ENCODE measurements at regions not wholly inside any gene's neighbourhood (a gene's known extent, or its start where the extent isn't known, plus 50 kb on each side); places are given as distances from the start of the nearest gene placed in this dataset.

- H2AK5ac ChIP-seq (ENCODE audit: insufficient read length, low read length), result no peak overlapping the region
- H3K79me1 ChIP-seq (ENCODE audit: insufficient read depth, low read depth, low read length, poor library complexity, severe bottlenecking), result no peaks in the 10 kb centered on the region
- no peak overlapping the region for H3K4ac ChIP-seq (ENCODE audit: low read depth, low read length)
- Mint-ChIP-seq H3K4me3 (no peak overlapping the region), H3K27me3 (ENCODE audit: low read depth) (no peaks in the 10 kb centered on the region; the same call in 1 of the 2 replicates), H3K4me1 (peaks cover 8% of the 10 kb centered on the region in 2 experiments), H3K9me3 (no peaks in the 10 kb centered on the region; a peak in 1 of 5 replicates), H3K27ac (peak overlapping the region in 1 of 3 experiments; percentile 89; a peak in 1 of 7 replicates), H3K36me3 (ENCODE audit: insufficient read depth in 1 of 3, low read depth in 3 of 3) (no peaks in the 10 kb centered on the region)
- no peak overlapping the region for H4K5ac ChIP-seq (ENCODE audit: insufficient read length, low read depth, low read length)
- H4K8ac ChIP-seq (replicated peaks; ENCODE audit: insufficient read length, low read depth, low read length), result no peak overlapping the region
- H2AFZ ChIP-seq (ENCODE audit: low read length), result no peak overlapping the region
- H3K27me3 ChIP-seq (ENCODE audit: insufficient read depth, low read length), result no peaks in the 10 kb centered on the region
- DNase-seq, result no peak
- no peak overlapping the region for H3K18ac ChIP-seq (ENCODE audit: insufficient read length, low read depth, low read length)
- TF ChIP-seq CTCF (conservative IDR thresholded peaks at IDR 0.05), result no peak
- no peak overlapping the region for H3K56ac ChIP-seq (ENCODE audit: insufficient read length, low read depth, low read length)
- no peak overlapping the region for H2BK120ac ChIP-seq (ENCODE audit: low read depth, low read length, poor library complexity, severe bottlenecking)
- H2BK20ac ChIP-seq (ENCODE audit: low read depth, low read length, poor library complexity, severe bottlenecking), result no peak overlapping the region
- no peaks in the 10 kb centered on the region for H3K4me1 ChIP-seq (ENCODE audit: insufficient read depth, low read length)
- no peak overlapping the region for H3K23ac ChIP-seq (ENCODE audit: insufficient read length, low read depth, low read length)
- H3T11ph ChIP-seq (ENCODE audit: low read length), result no peak overlapping the region
- H3K79me2 ChIP-seq (ENCODE audit: insufficient read depth, low read length), result no peaks in the 10 kb centered on the region
- H3K4me2 ChIP-seq (ENCODE audit: insufficient read depth, insufficient read length, low read length), result no peak overlapping the region
- H3K23me2 ChIP-seq (ENCODE audit: insufficient read length, low read depth, low read length, poor library complexity, severe bottlenecking), result no peaks in the 10 kb centered on the region
- no peaks in the 10 kb centered on the region for H4K20me1 ChIP-seq (ENCODE audit: control insufficient read depth, insufficient read depth, insufficient read length)
- H4K91ac ChIP-seq (ENCODE audit: insufficient read length, low read depth, low read length), result no peak overlapping the region
- H3K9ac ChIP-seq (ENCODE audit: extremely low read depth, insufficient read length, low read length), result no peak overlapping the region
- WGBS (ENCODE audit: extremely low coverage, insufficient read length, low lambda C conversion rate), result no CpG with 5 or more reads among the region's 6 CpGs
- H3K14ac ChIP-seq (ENCODE audit: insufficient read depth, low read length), result no peak overlapping the region
- H2BK5ac ChIP-seq (ENCODE audit: insufficient read length, low read length), result no peak overlapping the region
- H2BK12ac ChIP-seq (ENCODE audit: insufficient read length, low read depth, low read length), result no peak overlapping the region
- H3K9me3 ChIP-seq (ENCODE audit: control insufficient read depth, low read depth, low read length), result no peaks in the 10 kb centered on the region
- no peak overlapping the region for H3K27ac ChIP-seq (ENCODE audit: insufficient read length, low read depth, low read length)
- no peak overlapping the region for H2BK15ac ChIP-seq (ENCODE audit: low read depth, low read length)
Observed at GRCh38 chr2:49296107-49296867, 142.0 kb upstream of the FSHR start.
